ENCODE measurements at regions not wholly inside any gene's neighbourhood (a gene's known extent, or its start where the extent isn't known, plus 50 kb on each side); places are given as distances from the start of the nearest gene placed in this dataset.

DNA sequence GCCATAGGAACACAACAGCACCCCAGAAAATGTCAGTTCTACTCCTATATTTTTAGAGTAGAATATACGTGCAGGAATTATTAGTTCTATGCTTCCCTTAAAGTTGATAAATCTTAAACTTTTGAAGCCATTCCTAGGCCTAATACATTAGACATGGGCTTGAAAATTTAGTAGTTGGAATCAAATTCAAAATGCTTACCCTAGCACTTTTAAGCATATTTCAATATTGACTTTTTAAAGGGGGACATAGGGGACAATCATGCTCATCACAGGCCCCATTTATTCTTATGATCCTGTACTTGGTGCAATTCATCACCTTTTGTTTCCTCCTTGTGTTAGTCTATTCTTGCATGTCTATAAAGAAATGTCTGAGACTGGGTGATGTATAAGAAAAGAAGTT, 129.0 kb downstream of the FAM174A start:
- H3K9me3 ChIP-seq, result no peaks in the 10 kb centered on the region
- H3K27me3 ChIP-seq, result no peaks in the 10 kb centered on the region
- no peak overlapping the region for H3K4me3 ChIP-seq
- H3K4me1 ChIP-seq, result no peaks in the 10 kb centered on the region
- TF ChIP-seq POLR2A (IDR thresholded peaks at IDR 0.05), result no peak
- no peak for ATAC-seq
- H3K36me3 ChIP-seq (replicated peaks in 1 of 2; ENCODE audit: insufficient read depth in 1 of 2, low read depth in 2 of 2), result no peaks in the 10 kb centered on the region
- 87 to 88% methylated on average over 1 of the region's 1 CpG for WGBS, 2 donors
- DNase-seq, result no peak
- intact Hi-C loops (cut with DNase I), result no loop called here
- no peak overlapping the region for H3K27ac ChIP-seq

DNA sequence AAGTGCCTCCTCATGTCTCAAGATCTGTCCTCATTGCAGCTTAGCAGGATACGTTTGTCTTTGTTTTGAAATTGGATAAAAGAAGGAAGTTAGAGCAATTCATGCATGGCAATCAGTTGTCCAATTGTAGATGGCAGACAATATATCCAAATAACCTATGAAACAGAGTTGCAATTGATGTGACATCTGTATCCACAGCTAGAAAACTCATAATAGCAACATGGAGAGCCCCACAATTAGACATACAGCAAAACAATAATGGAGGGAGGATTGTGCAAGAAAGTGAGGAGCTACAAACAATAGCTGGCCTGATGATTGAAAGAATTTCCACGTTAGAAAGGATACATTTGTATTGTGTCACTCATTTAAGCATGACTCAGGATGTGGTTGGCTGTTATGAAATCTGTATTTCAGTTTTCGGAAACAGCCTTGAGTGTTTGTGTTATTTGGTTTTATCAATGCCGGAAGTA, 132.0 kb downstream of the FAM174A start:
- TF ChIP-seq, protein P1, sequence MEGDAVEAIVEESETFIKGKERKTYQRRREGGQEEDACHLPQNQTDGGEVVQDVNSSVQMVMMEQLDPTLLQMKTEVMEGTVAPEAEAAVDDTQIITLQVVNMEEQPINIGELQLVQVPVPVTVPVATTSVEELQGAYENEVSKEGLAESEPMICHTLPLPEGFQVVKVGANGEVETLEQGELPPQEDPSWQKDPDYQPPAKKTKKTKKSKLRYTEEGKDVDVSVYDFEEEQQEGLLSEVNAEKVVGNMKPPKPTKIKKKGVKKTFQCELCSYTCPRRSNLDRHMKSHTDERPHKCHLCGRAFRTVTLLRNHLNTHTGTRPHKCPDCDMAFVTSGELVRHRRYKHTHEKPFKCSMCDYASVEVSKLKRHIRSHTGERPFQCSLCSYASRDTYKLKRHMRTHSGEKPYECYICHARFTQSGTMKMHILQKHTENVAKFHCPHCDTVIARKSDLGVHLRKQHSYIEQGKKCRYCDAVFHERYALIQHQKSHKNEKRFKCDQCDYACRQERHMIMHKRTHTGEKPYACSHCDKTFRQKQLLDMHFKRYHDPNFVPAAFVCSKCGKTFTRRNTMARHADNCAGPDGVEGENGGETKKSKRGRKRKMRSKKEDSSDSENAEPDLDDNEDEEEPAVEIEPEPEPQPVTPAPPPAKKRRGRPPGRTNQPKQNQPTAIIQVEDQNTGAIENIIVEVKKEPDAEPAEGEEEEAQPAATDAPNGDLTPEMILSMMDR (IDR thresholded peaks at IDR 0.05), result no peak
- no peak for TF ChIP-seq POLR2A (IDR thresholded peaks at IDR 0.05)
- no peak for DNase-seq
- Histone ChIP-seq H3K27me3 (no peaks in the 10 kb centered on the region), H3K36me3 (replicated peaks in 1 of 2; ENCODE audit: insufficient read depth in 1 of 2, low read depth in 2 of 2) (no peaks in the 10 kb centered on the region), H3K4me3 (no peak overlapping the region), H3K9me3 (no peaks in the 10 kb centered on the region), H3K4me1 (no peaks in the 10 kb centered on the region), H3K27ac (no peak overlapping the region)
- intact Hi-C loops (cut with DNase I), result no loop called here
- 39 to 61% methylated on average over 4 of the region's 4 CpGs for WGBS, 2 donors
- ATAC-seq, result no peak

DNA sequence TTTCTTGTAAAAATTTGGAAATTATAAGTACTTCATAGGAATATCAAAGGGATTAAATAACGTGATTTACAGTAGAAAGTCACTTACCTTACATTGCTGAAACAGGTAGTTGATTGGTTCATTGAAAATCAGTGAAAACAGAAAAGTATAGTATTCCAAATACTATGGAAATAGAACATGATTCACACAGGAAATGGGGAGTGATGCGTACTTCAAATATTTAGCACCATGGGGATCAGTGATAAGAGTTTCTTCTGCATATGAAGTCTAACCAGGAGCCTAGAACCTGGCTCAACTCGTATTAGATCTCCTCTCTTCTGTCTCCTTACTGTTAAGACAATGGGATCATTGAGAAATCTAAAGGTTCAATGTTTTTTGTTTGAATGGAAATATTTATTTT, 133.3 kb downstream of the FAM174A start:
- no peaks in the 10 kb centered on the region for H3K36me3 ChIP-seq (replicated peaks in 1 of 2; ENCODE audit: insufficient read depth in 1 of 2, low read depth in 2 of 2)
- TF ChIP-seq, protein P1 (IDR thresholded peaks at IDR 0.05), result no peak
- intact Hi-C loops (cut with DNase I), result no loop called here
- H3K27me3 ChIP-seq, result no peaks in the 10 kb centered on the region
- H3K4me3 ChIP-seq, result no peak overlapping the region
- H3K4me1 ChIP-seq, result no peaks in the 10 kb centered on the region
- no peaks in the 10 kb centered on the region for H3K9me3 ChIP-seq
- 53 to 54% methylated on average over 3 of the region's 3 CpGs for WGBS, 2 donors
- no peak for ATAC-seq
- H3K27ac ChIP-seq, result no peak overlapping the region
- no peak for DNase-seq

DNA sequence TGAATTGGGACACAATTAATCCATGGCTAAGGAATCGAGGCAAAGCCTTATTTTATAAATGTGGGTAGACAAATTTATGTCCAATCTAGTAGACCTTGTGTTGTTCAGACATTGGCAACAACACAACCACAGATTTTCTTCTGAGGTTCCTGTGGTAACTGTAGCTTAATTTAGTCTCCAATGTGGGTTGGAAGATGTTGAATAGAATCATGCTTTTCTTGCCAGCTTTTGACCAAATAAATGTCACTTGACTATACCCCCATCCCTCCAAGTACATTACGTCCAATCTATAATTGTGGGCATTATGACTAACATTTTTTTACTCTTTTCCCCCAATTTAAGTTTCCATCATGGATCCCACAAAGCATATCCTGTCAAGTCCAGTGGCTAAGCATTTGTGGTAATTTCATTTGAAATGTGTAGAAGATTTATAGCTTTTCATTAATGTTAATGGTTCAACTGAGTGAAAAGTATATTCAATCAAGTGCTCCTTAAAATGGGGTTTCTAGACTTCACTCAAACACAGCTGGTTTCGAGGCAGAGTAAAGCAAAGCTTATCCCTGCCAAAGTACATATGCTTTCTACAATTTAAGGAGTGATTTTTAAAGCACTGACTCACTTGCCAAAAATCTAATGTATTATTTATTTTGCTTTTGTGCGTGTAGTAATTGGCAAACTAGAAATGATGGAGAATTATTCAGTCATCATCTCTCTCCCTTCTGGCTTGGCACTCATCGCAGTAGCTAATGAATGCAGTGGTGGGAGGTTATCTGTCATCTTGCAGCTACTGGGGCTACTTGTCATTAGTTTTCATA, 141.8 kb downstream of the FAM174A start:
- no peak overlapping the region for H3K4me3 ChIP-seq
- no peaks in the 10 kb centered on the region for H3K36me3 ChIP-seq (replicated peaks in 1 of 2; ENCODE audit: insufficient read depth in 1 of 2, low read depth in 2 of 2)
- H3K9me3 ChIP-seq, result no peaks in the 10 kb centered on the region
- intact Hi-C loops (cut with DNase I), result no loop called here
- no peak for TF ChIP-seq POLR2A (IDR thresholded peaks at IDR 0.05)
- TF ChIP-seq, protein P1 (IDR thresholded peaks at IDR 0.05), result no peak
- ATAC-seq (no peak), DNase-seq (no peak)
- 46 to 47% methylated on average over 5 of the region's 5 CpGs for WGBS, 2 donors
- no peaks in the 10 kb centered on the region for H3K27me3 ChIP-seq
- H3K27ac ChIP-seq, result no peak overlapping the region
- no peaks in the 10 kb centered on the region for H3K4me1 ChIP-seq

DNA sequence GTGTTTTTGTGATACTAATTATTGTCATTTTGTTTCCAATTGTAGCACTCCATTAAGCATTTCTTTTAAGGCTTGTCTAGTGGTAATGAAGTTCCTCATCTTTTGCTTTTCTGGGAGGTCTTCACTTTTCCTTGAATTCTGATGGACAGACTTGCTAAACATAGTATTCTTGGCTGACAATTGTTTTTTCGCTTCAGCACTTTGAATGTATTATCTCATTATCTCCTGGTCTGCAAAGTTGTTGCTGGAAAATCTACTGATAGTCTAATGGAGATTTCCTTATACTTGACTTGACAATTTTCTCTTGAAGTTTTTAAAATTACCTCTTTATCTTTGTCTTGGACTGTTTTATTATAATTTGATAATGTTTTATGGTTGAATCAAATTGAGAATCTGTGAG, 147.5 kb downstream of the FAM174A start:
- WGBS, 2 donors, result 93 to 94% methylated on average over 1 of the region's 1 CpG
- Histone ChIP-seq H3K36me3 (replicated peaks in 1 of 2; ENCODE audit: insufficient read depth in 1 of 2, low read depth in 2 of 2) (no peaks in the 10 kb centered on the region), H3K27ac (no peak overlapping the region), H3K4me3 (no peak overlapping the region), H3K4me1 (no peaks in the 10 kb centered on the region), H3K9me3 (peaks cover 0 to 9% (median 0%) of the 10 kb centered on the region in 3 donors), H3K27me3 (no peaks in the 10 kb centered on the region)
- TF ChIP-seq, protein P1 (IDR thresholded peaks at IDR 0.05), result no peak
- no peak for TF ChIP-seq POLR2A (IDR thresholded peaks at IDR 0.05)
- intact Hi-C loops (cut with DNase I), result no loop called here
- DNase-seq (no peak), ATAC-seq (no peak)

All from body of pancreas (tissue), 4 donors.